ENCODE measurements at regions not wholly inside any gene's neighbourhood (a gene's known extent, or its start where the extent isn't known, plus 50 kb on each side); places are given as distances from the start of the nearest gene placed in this dataset.
A peak's percentile ranks its signal among the peaks of the same experiment; 100 is the strongest.

DNA sequence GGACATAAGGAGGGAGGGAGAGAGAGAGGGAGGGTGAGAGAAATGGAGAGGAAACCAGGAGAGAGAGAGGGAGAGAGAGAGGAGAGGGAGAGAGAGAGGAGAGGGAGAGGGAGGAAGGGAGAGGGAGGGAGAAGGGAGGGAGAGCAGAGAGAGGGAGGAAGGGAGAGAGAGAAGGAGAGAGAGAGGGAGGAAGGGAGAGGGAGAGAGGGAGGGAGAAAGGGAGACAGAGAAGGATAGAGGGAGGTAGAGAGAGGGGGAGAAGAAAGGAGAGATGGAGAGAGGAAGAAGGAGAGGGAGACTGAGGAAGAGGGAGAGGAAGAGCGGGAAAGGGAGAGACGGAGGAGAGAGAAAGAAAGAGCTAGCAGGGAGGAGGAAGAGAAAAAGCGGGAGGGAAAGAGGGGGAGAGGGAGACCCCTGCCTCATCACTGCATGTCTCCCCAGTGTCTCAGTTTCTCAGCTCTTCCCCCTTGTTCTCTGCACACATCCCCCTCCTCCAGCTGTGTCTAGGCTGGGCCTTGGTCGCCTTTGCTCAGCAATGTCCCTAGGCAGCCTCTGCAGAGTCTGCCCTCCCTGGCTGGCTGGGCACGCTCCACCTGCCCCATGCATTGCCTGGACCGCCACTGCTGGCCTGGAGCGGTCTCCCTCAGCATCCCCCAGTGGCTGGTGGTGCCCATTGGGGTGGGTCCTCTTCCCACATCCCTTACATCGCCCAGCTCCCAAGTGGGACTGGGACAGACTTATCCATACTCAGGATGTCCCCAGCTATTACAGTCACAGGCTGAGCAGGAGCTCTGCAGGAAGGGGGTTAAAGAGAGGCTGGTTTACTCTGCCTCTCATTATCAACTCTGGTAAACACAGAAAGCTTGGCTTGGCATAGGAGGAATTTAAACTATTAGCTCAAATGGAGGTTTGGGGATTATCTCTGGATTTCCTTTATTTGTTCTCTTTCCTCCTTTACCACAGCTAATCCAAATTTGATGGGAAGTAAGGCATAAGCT is 85.7 kb upstream of the APCDD1 start:
- no peak for DNase-seq

DNA sequence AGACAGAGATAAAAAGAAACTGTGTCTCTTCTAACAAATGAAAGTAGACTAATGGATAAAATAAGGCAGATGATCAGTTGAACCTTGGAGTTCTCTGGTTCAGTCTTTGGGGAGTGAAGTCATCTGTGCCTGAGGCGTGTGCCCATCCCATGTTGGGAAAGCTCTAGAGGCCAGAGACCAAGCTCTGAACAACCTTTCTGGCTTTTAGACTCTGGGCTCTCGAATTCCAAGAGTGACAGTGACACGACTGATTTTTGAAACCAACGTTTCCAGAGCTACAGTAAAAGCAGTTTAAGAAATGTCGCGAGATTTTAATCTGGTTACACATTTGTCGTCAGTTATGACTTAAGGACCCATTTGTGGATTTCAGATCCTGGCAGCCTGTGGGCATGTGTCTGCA is 83.7 kb upstream of the APCDD1 start:
- DNase-seq, result no peak

DNA sequence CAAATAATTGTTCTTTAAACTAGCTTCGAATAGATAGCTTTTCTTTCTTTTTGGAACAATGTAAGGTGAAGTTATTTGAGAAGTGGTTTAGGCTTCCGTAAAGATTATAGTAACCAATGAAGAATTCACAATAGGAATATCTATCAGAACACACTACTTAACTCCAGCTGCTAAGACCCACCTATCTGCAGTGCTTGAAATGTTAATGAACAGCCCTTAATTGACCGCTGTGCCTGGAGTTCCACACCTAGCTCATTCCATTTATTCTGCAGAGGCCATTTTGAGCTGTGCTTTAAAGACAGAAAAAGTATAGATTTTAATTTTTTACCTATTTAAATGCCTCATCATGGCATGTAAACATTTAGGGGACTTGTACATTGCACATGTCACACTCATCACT is 83.3 kb upstream of the APCDD1 start:
- DNase-seq, result no peak

DNA sequence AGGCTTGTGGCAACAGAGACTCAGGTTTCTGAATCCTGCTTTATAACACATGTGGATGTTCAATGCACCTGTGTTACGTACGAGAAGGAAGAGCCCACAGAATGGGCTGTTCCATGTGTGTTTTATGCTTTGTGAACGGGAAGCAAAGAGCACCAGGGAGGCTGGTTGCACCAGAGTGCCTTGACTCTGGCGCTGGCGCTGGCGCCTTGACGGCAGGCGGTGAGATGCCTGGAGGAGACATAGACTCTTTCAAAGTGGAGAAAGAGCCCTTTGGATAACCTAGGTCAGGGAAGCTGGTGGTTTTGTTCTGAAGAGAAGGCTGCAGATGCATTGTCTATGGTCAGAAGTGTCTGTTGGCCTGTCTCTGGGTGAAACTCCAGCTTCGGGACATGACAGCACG is 80.2 kb upstream of the APCDD1 start:
- no peak for DNase-seq

DNA sequence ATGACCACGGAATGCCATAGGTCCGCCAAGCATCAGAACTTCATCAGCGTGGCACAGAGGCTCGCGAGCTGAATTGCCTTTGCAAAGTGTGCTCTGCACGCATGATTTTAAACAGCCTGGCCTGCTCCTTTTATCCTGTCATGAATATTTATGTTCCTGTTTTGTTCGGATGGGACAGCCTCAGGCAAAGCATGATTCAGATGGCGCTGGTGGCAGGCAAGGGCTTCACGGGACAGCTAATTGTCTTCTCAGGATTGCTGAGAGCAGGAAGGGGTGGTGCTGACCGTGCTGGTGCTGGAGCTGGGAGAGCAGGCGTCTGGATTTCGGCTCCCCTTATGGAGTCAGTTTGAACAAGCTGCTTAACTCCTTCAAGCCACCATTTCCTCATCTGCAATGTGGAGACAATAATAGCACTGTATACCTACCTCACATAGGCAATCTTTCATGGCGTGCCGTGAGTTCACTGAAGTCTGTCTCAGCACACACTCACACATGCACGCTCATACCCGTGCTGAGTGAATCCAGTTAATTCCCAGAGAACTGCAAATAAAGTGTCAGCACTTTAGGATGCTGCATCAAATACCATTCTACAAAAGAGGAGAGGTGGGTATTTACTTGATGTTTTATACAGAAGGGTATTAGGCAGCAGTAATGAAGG is 79.7 kb upstream of the APCDD1 start:
- no peak for DNase-seq

DNA sequence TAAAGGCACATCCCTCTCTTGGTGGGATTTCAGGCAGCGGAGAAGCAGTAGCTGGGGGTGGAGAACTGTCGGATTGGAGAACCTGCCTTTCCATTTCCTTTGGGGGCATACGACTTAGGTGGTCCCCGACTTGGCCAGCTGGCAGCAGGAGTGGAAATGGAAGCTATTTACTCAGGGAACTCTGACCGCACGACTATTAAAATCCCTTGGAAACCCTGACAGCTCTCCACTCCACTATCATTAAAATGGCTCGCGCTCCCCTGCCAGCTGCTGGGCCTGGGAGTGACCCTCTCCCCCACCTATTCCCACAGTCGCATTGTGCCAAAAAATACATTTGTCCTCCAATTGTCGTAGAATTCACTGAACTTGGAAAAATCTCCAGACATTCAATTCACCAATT is 77.7 kb upstream of the APCDD1 start:
- DNase-seq, result no peak

DNA sequence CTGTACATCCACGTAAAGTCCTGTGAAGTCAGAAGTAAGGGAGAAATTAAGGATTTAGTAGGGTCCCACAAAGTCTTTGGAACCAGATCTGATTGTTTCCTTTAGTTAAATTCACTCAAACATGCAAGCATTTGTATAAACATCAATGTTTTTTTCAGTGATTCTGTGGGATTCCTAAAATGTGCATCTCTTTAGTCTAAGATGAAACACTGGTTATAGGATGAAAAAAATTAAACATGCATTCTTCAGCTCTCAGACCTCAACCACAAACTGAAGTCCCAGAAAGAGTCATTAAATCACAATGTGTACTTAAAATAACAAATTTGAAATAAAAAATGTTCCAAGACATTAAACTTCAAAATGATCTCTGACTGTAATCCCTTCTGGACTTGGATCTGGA is 76.5 kb upstream of the APCDD1 start:
- DNase-seq, result no peak

DNA sequence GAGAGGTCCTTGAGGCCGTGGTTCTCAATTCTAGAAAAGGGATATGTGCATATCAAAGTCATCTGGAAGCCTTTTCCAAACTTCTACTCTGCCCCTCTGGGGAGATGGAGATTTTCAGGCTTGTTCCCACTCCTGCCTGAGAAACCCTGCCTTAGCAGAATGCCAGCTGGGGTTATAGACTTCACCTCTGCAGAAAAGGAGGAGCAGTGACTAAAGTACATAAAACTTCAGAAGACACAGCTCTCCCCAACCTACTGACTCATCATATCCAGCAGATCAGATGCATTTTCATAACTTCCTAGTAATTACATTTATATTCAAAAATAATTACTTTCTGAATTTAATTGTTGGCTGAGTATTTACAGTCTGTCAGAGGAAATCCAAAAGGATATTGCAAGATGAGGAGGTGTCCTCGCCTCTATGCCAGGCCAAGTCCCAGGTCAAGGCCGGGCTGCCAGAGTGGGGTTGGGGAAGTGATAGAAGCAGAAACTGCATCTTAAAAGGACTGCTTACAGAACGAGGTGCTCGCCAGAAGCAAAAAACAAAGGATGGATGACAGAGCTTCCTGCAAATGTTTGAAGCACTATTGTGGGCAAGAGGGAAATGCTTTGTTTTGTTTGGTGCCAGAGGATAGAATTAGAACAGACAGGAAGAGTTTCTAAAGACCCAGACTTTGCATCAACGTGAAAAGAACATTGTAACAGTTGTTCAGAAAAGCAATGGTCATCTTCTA is 75.6 kb upstream of the APCDD1 start:
- DNase-seq, result no peak

DNA sequence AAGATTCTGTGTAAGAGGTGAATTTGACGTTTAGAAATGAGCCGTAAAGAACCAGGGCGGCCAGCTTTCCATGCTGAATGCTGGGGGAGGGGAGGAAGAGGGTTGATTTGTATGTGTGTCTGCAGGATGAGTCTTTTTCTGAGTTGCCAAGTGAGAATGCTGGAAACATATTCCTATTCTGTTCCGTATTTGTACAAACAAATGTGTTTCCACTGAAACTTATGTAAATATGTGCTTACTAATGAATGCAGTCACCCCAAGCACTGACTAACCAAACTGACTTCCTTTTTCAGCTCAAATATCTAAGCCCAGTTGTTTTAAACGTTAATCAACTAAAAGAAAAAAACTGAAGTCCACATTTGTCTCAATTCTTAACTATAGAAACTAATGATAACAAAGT is 74.9 kb upstream of the APCDD1 start:
- no peak for DNase-seq

DNA sequence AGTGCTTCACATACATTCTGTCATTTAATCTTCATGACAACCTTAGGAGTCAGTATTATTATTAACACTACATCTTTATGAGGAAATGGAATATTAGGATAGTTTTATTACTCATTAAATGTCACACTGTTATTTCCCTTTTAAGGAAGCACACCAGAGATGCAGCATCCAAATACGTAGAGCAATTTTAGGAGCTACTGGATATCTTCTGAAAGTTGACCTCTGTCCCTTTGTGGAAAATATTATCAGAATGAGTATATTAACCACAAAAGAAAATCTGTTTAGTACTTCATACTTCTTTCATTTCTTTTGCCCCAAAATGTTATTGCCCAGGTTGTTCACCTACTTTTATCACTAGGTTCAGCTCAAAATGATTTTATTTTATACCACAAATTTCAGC is 72.9 kb upstream of the APCDD1 start:
- DNase-seq, result no peak

DNA sequence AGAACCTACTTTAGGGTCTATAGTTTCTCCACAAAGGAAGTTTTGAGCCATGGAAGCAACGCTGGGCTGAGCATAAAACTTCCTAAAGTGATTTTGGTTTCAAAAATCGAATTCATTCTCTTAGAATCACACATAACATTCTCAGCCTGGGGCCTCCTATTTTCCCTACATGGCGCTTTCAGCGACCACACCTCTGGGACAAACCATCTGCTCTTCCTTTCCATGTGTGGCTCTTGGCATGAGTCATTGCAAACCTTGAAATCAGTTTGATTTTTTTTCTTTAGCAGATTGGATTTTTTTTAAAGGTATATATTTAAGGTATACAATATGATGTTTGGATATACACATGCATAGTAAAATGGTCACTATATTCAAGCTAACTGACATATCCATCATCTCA is 72.5 kb upstream of the APCDD1 start:
- DNase-seq, result peak; percentile 22

DNA sequence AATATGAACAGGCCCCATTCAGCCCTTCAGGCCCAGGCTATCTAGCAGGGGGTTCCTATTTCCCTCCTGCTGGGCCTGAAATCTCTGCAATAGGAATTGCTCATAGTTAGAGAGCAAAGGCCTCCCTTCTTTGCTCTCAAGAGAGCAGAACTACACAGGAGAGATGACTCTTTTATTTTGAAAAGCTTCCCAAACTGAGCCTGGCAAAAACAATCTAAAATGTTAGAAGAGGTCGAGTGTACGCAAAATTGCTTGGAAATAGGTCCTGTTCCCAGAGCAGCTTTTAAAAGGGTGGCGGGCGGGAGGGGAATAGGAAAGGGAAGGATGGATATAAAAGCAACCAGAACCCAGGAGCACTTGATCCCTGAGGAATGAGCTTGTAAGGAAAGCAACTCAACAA is 68.4 kb upstream of the APCDD1 start:
- no peak for DNase-seq

DNA sequence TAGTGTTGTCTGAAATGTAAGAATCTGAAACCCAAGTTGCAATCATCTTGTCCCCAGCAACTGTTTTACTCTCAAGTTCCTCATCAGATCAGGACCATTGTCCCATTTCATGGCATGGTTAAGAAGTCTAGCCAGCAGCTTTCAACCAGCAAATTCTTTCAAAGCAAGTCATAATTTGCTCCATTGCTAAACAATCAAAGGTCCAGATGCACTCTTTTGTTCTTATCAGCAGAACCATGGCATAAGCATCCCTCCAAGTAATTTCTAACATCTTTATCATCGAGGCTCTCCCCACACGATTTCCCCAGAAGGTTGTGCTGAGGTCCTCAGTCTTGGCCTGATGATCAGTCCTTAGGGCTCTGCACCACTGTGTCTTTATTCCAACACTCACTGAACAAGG is 67.5 kb upstream of the APCDD1 start:
- no peak for DNase-seq

DNA sequence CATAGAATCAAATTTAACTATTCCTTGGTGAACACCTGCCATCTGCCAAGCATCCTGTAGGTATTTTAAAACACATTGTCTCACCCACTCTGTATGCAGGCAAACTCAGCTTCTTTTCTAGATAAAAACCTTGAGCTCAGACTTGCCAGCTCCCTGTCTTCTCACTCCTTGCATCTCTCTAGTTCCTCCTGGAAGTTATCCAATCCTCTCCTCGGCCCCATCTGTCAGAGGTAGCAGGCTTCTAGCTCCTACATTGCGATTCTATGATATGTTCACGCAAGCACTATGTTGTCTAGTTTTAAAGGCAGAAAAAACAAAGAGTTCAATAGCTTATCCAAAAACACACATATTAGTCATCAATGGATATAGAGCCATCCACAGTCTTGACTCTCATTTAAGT is 67.0 kb upstream of the APCDD1 start:
- peak; percentile 18 for DNase-seq

DNA sequence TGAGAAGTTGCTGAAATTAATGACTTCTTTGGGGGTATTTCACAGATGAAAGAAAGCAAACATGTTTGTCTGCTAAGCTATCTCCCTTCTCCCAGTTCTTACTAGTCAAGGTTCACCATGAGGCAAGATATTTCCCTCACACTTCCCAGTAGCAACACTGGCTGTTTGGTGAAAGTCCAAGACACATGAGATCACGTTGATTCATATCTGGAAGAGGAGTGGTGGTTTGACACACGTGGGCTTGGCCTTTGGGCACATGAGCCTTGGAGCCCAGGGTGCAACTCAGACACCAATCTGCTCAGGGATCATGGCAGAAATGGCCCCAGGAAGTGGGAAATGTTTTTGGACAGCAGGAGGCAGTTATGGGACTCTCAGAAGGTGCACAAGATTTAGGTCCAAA is 66.1 kb upstream of the APCDD1 start:
- DNase-seq, result no peak

DNA sequence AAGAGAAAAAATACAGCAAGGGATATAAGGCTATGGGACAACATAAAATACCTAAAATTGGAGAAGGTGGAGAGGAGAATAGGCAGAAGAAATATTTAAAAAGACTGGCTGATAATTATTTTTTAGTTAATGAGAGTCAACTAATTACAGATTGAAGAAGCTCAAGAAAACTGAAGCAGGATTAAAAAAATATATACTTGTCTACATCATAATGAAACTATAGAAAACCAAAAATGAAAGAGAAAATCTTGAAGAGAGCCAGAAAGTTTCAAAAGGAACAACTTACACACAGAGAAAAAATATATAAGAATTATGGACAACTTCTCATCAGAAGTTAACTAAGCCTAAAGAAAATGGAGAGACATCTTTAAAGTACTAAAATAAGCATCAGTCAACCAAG is 62.9 kb upstream of the APCDD1 start:
- DNase-seq, result no peak

DNA sequence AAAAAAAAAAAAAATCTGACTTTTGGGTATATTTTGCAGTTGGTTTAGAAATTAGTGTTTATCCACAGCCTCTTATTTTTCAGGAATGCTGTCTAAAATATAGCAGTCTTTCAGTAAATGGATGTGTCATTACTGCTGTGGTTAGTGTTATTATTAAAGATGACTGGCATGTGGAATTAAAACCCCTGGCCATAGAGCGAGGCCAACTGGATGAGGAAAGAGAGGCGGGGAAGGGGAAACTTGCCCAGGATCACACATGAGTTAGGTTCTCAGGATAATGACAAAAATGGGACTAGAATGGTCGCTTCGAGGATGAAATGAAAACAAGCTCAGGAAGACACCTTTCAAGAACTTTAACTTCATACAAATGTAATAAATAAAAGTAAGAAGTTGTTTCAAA is 57.4 kb upstream of the APCDD1 start:
- no peak for DNase-seq

DNA sequence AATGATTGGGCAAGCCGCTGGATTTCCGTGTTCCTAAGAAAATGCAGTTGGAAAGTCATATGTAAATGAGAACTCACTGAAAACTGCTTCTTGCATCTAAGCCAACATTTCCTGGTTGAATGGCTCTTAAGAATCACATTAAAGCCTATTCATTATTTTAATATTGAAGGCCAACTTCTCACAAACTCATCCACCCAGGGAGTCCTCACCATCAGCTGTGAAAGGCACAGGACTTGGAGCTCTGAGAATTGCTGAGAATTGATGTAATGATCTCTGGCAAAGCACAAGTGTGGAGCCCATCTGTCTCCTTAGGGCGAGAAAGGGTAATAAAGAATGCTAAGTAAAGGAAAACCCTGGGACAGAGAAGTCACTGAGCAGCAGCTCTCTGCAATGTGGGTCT is 55.9 kb upstream of the APCDD1 start:
- no peak for DNase-seq

DNA sequence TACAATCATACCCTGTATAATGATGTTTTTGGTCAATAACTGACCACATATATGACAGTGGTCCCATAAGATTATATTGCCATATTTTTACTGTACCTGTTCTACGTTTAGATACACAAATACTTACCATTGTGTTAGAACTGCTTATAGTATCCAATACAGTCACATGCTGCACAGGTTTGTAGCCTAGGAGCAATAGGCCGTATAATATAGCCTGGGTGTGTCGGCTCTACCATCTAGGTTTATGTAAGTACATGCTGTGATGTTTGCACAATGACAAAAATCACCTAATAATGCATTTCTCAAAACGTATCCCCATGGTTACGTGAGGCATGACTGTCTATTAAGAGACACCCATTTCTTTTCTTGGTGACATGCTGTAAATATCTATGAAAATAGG is 55.0 kb upstream of the APCDD1 start:
- DNase-seq, result no peak

DNA sequence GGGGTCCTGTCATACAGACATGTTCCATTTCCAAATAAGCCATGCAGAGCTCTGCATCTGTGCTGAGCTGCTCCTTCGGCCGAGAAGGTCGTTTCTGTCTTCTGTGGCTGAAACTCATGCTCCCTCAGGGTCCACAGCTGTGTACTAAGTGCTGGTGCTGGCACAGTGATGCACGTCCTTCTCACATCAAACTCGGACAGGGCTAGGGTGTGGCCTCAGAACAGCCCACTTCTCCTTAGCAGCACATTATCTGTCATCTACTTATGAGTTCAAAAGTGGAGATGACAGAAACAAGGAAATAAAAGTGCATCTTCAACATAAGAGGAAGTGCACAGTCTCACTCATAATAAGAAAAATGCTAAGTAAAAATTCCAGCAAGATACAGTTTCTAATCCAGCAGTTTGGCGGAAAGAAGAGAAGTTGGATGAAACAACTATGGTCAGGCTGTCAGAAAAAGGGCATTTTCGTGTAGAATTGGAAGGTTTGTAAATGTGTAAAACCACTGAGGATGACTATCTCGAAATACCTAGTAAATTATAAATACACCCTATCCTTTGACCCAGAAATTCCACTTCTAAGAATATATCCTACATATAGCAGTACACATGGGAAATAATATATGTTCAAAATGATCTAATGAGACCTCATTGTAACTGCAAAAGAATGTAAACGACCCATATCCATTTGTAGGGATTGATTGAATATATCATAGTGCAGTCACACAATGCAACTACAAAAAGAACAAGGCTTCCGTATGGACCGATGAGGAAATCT is 53.7 kb upstream of the APCDD1 start:
- no peak for DNase-seq

DNA sequence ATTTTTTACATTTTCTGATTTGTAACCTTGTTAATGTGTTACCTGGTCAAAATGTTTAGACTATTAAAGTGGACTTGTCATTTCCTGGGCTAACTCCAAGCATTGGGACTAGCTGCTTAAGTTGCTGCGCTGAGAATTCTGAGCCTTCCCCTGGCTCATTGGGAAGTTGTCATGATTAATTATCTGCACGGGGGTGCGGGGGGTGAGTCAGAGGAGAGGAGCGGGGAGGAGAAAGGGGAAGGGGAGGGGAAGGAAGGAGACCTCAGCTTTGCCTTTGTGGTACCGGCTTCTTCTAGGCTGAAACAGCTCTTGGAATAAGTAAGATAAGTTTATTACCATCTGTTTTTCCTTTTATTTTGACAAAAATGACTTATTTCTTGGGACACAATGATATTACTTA is 52.9 kb upstream of the APCDD1 start:
- DNase-seq, result no peak

DNA sequence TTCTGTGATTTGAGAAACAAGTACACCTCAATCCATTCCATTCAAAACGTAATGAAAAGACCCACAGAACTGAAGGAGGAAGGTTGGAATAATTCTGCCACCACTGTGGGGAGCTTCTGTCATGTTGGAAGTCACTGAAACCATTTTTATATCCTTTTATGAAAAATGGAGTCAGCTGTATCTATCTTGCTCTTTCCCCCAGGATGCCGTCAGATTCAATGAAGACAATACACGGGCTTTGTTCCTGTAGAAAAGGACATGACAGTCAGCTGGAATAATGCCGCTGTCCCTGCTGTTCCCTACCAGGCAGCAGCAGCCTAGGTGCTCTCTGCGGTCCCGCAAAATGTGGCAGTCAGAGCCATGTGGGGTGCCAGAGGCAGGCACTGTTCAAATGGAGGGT is 52.5 kb upstream of the APCDD1 start:
- no peak for DNase-seq
